SK-N-SH (cell line): ENCODE measurements at regions not wholly inside any gene's neighbourhood (a gene's known extent, or its start where the extent isn't known, plus 50 kb on each side); places are given as distances from the start of the nearest gene placed in this dataset.

Experiments used
- CTCF ChIA-PET: fragments of 300-600, 350-600 bp; formaldehyde crosslinking; extraction: SDS; loops from one replicate; lab custom pipeline; 2021; lab: Yijun Ruan, JAX
- POLR2A ChIA-PET: fragments of 350-600 bp; sonication (Branson Sonifier 250); formaldehyde crosslinking; extraction: SDS; loops from one replicate; lab custom pipeline; 2020; ENCODE audit warnings: antibody characterized with exemption, inconsistent platforms; lab: Yijun Ruan, JAX
- DNase-seq: peaks from one replicate; pipeline ENCODE4 v3.0.0; 2012
- H2AFZ ChIP-seq: fragments of 200-600 bp; sonication (generic); 2 replicates; pipeline ENCODE4 v1.8.1; 2016; ENCODE audit warnings: antibody characterized with exemption, mild to moderate bottlenecking, low read depth
- H3F3A ChIP-seq: fragments of 200-600 bp; sonication (generic); replicated peaks from 2 replicates; pipeline ENCODE3; 2016; ENCODE audit warnings: antibody characterized with exemption, mild to moderate bottlenecking; ENCODE audit not compliant: insufficient read depth
- H3K27ac ChIP-seq, 2 experiments: fragments of 200-500 bp in 1 of 2; fragments of 200-600 bp in 1 of 2; sonication (Bioruptor generic) in 1 of 2; sonication (generic), shearing (Covaris generic) in 1 of 2; 2 replicates each; pipeline versions ENCODE4 v1.5.1 to v1.6.1; 2014 to 2016; ENCODE audit warnings: low read depth in 2 of 2, inconsistent platforms in 1 of 2, low read length in 1 of 2, mild to moderate bottlenecking in 1 of 2, mixed read lengths in 1 of 2
- H3K27me3 ChIP-seq: fragments of 200-600 bp; sonication (generic), shearing (Covaris generic); 2 replicates; pipeline ENCODE4 v1.6.1; 2016; ENCODE audit warnings: mixed run types; ENCODE audit not compliant: insufficient read depth
- H3K36me3 ChIP-seq, 2 experiments: fragments of 200-500 bp in 1 of 2; fragments of 200-600 bp in 1 of 2; sonication (Bioruptor generic) in 1 of 2; sonication (generic) in 1 of 2; replicated peaks in 1 of 2; 2 replicates each; pipeline versions ENCODE3 to v1.5.1; 2014 to 2016; ENCODE audit warnings: low read length in 1 of 2, mild to moderate bottlenecking in 1 of 2; ENCODE audit not compliant: insufficient read depth in 2 of 2, control insufficient read depth in 1 of 2
- H3K4me1 ChIP-seq, 2 experiments: fragments of 200-500 bp in 1 of 2; fragments of 200-600 bp in 1 of 2; sonication (Bioruptor generic) in 1 of 2; sonication (generic), shearing (Covaris generic) in 1 of 2; 2 replicates each; pipeline versions ENCODE4 v1.5.1 to v1.6.1; 2014 to 2016; ENCODE audit warnings: low read depth in 1 of 2, low read length in 1 of 2, mixed run types in 1 of 2; ENCODE audit not compliant: insufficient read depth in 2 of 2, control insufficient read depth in 1 of 2
- H3K4me2 ChIP-seq: fragments of 200-600 bp; sonication (generic), shearing (Covaris generic); 2 replicates; pipeline ENCODE4 v1.6.1; 2017; ENCODE audit warnings: mixed run types
- H3K4me3 ChIP-seq, 2 experiments: fragments of 200-500 bp in 1 of 2; fragments of 200-600 bp in 1 of 2; sonication (Bioruptor generic) in 1 of 2; sonication (generic), shearing (Covaris generic) in 1 of 2; 2 replicates each; pipeline versions ENCODE4 v1.5.1 to v1.8.1; 2014 to 2016; ENCODE audit warnings: low read depth in 2 of 2, inconsistent platforms in 1 of 2, low read length in 1 of 2, mild to moderate bottlenecking in 1 of 2, mixed read lengths in 1 of 2, moderate library complexity in 1 of 2
- H3K79me2 ChIP-seq: fragments of 200-600 bp; sonication (generic); 2 replicates; pipeline ENCODE4 v1.8.1; 2017; ENCODE audit warnings: mild to moderate bottlenecking; ENCODE audit not compliant: insufficient read depth
- H3K9ac ChIP-seq: fragments of 200-600 bp; sonication (generic); 2 replicates; pipeline ENCODE4 v1.6.1; 2017; ENCODE audit warnings: mixed run types
- H3K9me2 ChIP-seq: fragments of 200-600 bp; sonication (generic); 2 replicates; pipeline ENCODE4 v1.6.1; 2017; ENCODE audit warnings: mixed run types
- H3K9me3 ChIP-seq: fragments of 200-600 bp; sonication (generic); 2 replicates; pipeline ENCODE4 v1.6.1; 2017; ENCODE audit warnings: mixed run types, mild to moderate bottlenecking, moderate library complexity
- H4K20me1 ChIP-seq: fragments of 200-600 bp; sonication (generic); 2 replicates; pipeline ENCODE4 v1.6.1; 2017; ENCODE audit warnings: mild to moderate bottlenecking, mixed run types; ENCODE audit not compliant: insufficient read depth
- CHD2 ChIP-seq: fragments of 150-350 bp; IDR thresholded peaks from 2 replicates; pipeline ENCODE4 v1.6.1; 2018; ENCODE audit warnings: low read length; ENCODE audit not compliant: partially characterized antibody
- ELF1 ChIP-seq: IDR thresholded peaks from 2 replicates; pipeline ENCODE4 v1.4.0; 2012
- EZH2phosphoT487 ChIP-seq: fragments of 200-600 bp; sonication (generic); IDR thresholded peaks from 2 replicates; pipeline ENCODE4 v1.6.1; 2017; ENCODE audit warnings: low read depth, mixed run types, mild to moderate bottlenecking, antibody characterized with exemption, moderate library complexity, borderline replicate concordance
- FOSL2 ChIP-seq: IDR thresholded peaks from 2 replicates; pipeline ENCODE4 v1.4.0; 2012; ENCODE audit warnings: low read depth, mild to moderate bottlenecking, moderate library complexity, borderline replicate concordance
- FOXM1 ChIP-seq: IDR thresholded peaks from 2 replicates; pipeline ENCODE4 v1.4.0; 2012; ENCODE audit warnings: low read depth, mild to moderate bottlenecking
- GATA2 ChIP-seq: sonication (generic); formaldehyde crosslinking; IDR thresholded peaks from 2 replicates; pipeline ENCODE4 v1.5.0; 2020; ENCODE audit warnings: mild to moderate bottlenecking, missing genetic modification reagents
- JUND ChIP-seq: IDR thresholded peaks from 2 replicates; pipeline ENCODE4 v1.4.0; 2012
- MEF2A ChIP-seq: IDR thresholded peaks from 2 replicates; pipeline ENCODE4 v1.4.0; 2012; ENCODE audit warnings: low read depth, borderline replicate concordance
- NRF1 ChIP-seq: IDR thresholded peaks from 2 replicates; pipeline ENCODE4 v1.6.1; 2012; ENCODE audit warnings: low read depth, mild to moderate bottlenecking, low read length
- POLR2AphosphoS5 ChIP-seq: IDR thresholded peaks from 2 replicates; pipeline ENCODE4 v1.6.1; 2012; ENCODE audit warnings: low read depth, low read length
- RAD21 ChIP-seq: IDR thresholded peaks from 2 replicates; pipeline ENCODE4 v1.6.1; 2012; ENCODE audit warnings: mild to moderate bottlenecking, low read length
- RCOR1 ChIP-seq: fragments of 150-350 bp; IDR thresholded peaks from 2 replicates; pipeline ENCODE4 v1.6.1; 2017; ENCODE audit warnings: antibody characterized with exemption, low read length
- RFX5 ChIP-seq: IDR thresholded peaks from 2 replicates; pipeline ENCODE4 v1.6.1; 2012; ENCODE audit warnings: mild to moderate bottlenecking, improper control_type of control experiment, low read length
- SIN3A ChIP-seq: IDR thresholded peaks from 2 replicates; pipeline ENCODE4 v1.6.1; 2012; ENCODE audit warnings: low read depth, mild to moderate bottlenecking, low read length, moderate library complexity, borderline replicate concordance
- TEAD4 ChIP-seq: IDR thresholded peaks from 2 replicates; pipeline ENCODE4 v1.4.0; 2012; ENCODE audit warnings: mild to moderate bottlenecking, borderline replicate concordance; ENCODE audit not compliant: insufficient read depth
- WGBS: methylation state at CpG from one replicate; pipeline ENCODE4 v1.1.6; 2017; ENCODE audit warnings: low lambda C conversion rate; 5-methylcytosine and 5-hydroxymethylcytosine counted together
- TF ChIP-seq, protein P1 (sequence below): IDR thresholded peaks from 2 replicates; pipeline ENCODE4 v1.4.0; 2012; ENCODE audit warnings: low read depth, borderline replicate concordance
- TF ChIP-seq, protein P2 (sequence below): IDR thresholded peaks from 2 replicates; pipeline ENCODE4; 2012
- TF ChIP-seq, protein P3 (sequence below): fragments of 200-600 bp; sonication (generic); IDR thresholded peaks from 2 replicates; pipeline ENCODE4 v1.6.1; 2017; ENCODE audit warnings: antibody characterized with exemption, mild to moderate bottlenecking, moderate library complexity
- TF ChIP-seq, protein P4 (sequence below): IDR thresholded peaks from 2 replicates; pipeline ENCODE4 v1.4.0; 2012; ENCODE audit warnings: low read depth

GRCh38 chr4:38316045-38316444 lies 348.0 kb upstream of the KLF3 start:
- Histone ChIP-seq H3K9me3 (no peaks in the 10 kb centered on the region), H3K36me3 (no peaks in the 10 kb centered on the region), H3K27me3 (no peaks in the 10 kb centered on the region), H2AFZ (no peak overlapping the region), H3K4me1 (peaks cover 0 to 7% of the 10 kb centered on the region in 2 experiments; a peak in 1 of 4 replicates), H3K27ac (no peak overlapping the region), H3K4me3 (no peak overlapping the region), H3K9me2 (no peaks in the 10 kb centered on the region), H3K79me2 (no peaks in the 10 kb centered on the region), H4K20me1 (no peaks in the 10 kb centered on the region), H3K4me2 (no peak overlapping the region), H3F3A (no peaks in the 10 kb centered on the region), H3K9ac (no peak overlapping the region)
- ChIA-PET CTCF (interaction anchor here (0.6 to 2.2 kb wide), 4 partner anchors 18 to 669 kb away, joined by 3 to 13 read pairs (median 5); no protein-coding TSS in a partner anchor), POLR2A (no interaction called here)
- TF ChIP-seq POLR2AphosphoS5 (no peak), RFX5 (no peak), SIN3A (no peak), ELF1 (no peak), GATA2 (no peak), FOXM1 (no peak), CHD2 (no peak), EZH2phosphoT487 (no peak), NRF1 (no peak), TEAD4 (no peak), RCOR1 (no peak)
- TF ChIP-seq, protein P1, sequence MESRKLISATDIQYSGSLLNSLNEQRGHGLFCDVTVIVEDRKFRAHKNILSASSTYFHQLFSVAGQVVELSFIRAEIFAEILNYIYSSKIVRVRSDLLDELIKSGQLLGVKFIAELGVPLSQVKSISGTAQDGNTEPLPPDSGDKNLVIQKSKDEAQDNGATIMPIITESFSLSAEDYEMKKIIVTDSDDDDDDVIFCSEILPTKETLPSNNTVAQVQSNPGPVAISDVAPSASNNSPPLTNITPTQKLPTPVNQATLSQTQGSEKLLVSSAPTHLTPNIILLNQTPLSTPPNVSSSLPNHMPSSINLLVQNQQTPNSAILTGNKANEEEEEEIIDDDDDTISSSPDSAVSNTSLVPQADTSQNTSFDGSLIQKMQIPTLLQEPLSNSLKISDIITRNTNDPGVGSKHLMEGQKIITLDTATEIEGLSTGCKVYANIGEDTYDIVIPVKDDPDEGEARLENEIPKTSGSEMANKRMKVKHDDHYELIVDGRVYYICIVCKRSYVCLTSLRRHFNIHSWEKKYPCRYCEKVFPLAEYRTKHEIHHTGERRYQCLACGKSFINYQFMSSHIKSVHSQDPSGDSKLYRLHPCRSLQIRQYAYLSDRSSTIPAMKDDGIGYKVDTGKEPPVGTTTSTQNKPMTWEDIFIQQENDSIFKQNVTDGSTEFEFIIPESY = no peak
- TF ChIP-seq, protein P2, sequence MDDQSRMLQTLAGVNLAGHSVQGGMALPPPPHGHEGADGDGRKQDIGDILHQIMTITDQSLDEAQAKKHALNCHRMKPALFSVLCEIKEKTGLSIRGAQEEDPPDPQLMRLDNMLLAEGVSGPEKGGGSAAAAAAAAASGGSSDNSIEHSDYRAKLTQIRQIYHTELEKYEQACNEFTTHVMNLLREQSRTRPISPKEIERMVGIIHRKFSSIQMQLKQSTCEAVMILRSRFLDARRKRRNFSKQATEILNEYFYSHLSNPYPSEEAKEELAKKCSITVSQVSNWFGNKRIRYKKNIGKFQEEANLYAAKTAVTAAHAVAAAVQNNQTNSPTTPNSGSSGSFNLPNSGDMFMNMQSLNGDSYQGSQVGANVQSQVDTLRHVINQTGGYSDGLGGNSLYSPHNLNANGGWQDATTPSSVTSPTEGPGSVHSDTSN = no peak
- 69% methylated on average over 4 of the region's 5 CpGs for WGBS
- DNase-seq = no peak

GRCh38 chr4:38317041-38317674 lies 346.8 kb upstream of the KLF3 start:
- no peaks in the 10 kb centered on the region for H3F3A ChIP-seq
- H3K9me2 ChIP-seq = no peaks in the 10 kb centered on the region
- 86% methylated on average over 3 of the region's 3 CpGs for WGBS
- no peak overlapping the region for H3K4me2 ChIP-seq
- H4K20me1 ChIP-seq = no peaks in the 10 kb centered on the region
- DNase-seq = no peak
- H2AFZ ChIP-seq = no peak overlapping the region
- peaks cover 0 to 7% of the 10 kb centered on the region in 2 experiments; a peak in 1 of 4 replicates for H3K4me1 ChIP-seq
- CTCF ChIA-PET = interaction anchor here (0.8 to 2.2 kb wide), 4 partner anchors 19 to 414 kb away, joined by 3 to 13 read pairs (median 6); no protein-coding TSS in a partner anchor
- H3K4me3 ChIP-seq = no peak overlapping the region
- no peaks in the 10 kb centered on the region for H3K36me3 ChIP-seq
- H3K79me2 ChIP-seq = no peaks in the 10 kb centered on the region
- H3K27ac ChIP-seq = no peak overlapping the region
- POLR2A ChIA-PET = no interaction called here
- no peaks in the 10 kb centered on the region for H3K27me3 ChIP-seq
- H3K9me3 ChIP-seq = no peaks in the 10 kb centered on the region
- no peak overlapping the region for H3K9ac ChIP-seq
- TF ChIP-seq, protein P3, sequence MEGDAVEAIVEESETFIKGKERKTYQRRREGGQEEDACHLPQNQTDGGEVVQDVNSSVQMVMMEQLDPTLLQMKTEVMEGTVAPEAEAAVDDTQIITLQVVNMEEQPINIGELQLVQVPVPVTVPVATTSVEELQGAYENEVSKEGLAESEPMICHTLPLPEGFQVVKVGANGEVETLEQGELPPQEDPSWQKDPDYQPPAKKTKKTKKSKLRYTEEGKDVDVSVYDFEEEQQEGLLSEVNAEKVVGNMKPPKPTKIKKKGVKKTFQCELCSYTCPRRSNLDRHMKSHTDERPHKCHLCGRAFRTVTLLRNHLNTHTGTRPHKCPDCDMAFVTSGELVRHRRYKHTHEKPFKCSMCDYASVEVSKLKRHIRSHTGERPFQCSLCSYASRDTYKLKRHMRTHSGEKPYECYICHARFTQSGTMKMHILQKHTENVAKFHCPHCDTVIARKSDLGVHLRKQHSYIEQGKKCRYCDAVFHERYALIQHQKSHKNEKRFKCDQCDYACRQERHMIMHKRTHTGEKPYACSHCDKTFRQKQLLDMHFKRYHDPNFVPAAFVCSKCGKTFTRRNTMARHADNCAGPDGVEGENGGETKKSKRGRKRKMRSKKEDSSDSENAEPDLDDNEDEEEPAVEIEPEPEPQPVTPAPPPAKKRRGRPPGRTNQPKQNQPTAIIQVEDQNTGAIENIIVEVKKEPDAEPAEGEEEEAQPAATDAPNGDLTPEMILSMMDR = no peak
- TF ChIP-seq MEF2A = no peak
- no peak for TF ChIP-seq JUND
- TF ChIP-seq, protein P4, sequence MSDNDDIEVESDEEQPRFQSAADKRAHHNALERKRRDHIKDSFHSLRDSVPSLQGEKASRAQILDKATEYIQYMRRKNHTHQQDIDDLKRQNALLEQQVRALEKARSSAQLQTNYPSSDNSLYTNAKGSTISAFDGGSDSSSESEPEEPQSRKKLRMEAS = no peak
- TF ChIP-seq, protein P2 = no peak
- no peak for TF ChIP-seq CHD2
- TF ChIP-seq RAD21 = no peak
- TF ChIP-seq FOSL2 = no peak
